HG02885 (cell line): ENCODE measurements at regions not wholly inside any gene's neighbourhood (a gene's known extent, or its start where the extent isn't known, plus 50 kb on each side); places are given as distances from the start of the nearest gene placed in this dataset.
A peak's percentile ranks its signal among the peaks of the same experiment; 100 is the strongest.
"Not testable (repeated sequence)": the region's sequence is repeated elsewhere in the genome, so short reads cannot be mapped to it uniquely, and the experiment has no call there.

Experiments
- ATAC-seq: cut with Tn5 transposase; IDR thresholded peaks from one replicate; pipeline ENCODE4 v1.9.1; 2021; ENCODE audit warnings: mild to moderate bottlenecking; ENCODE audit not compliant: unreplicated experiment, poor library complexity

DNA sequence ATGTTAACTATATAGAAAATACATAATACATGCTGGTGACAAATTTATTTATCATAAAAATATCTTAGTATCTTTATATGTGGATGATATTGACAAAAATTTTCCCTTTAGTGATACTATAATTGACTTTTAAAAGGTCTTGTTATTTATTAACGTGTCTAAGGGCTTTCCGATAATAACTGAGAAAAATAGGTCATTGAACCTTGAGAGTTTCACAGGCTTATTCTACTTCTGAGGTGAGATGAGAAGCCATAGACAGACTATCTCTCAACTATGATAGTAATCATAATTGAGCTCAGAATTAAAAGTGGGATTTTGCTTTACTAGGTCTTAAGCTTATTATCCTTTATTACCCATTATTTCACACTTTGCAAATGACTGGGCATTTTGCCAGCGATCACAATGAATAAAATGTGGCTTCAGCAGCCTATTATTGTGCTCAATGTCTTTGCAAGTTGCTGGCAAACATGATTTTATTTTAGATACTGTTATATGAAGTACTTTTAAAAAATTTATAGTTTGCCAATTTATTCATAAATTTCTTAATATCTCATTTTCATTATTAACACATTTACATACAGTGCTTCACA, 574.5 kb downstream of the ZWINT start:
- no peak for ATAC-seq

DNA sequence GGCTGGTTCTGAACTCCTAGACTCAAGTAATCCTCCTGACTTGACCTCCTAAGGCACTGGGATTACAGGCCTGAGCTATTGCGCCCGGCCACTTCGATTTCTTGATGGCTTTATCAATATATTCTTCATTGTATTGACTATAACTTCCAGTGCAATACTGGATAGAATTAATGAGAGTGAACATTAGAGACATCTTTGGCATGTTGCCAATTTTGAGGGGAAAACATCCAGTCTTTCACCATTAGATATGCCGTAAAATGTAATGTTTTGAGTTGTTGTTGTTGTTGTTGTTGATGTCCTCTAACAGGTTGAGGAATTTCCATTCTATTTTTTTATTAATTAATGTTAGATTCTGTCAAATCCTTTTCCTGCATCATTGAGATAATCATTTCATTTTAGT, 578.9 kb downstream of the ZWINT start:
- ATAC-seq, result no peak

DNA sequence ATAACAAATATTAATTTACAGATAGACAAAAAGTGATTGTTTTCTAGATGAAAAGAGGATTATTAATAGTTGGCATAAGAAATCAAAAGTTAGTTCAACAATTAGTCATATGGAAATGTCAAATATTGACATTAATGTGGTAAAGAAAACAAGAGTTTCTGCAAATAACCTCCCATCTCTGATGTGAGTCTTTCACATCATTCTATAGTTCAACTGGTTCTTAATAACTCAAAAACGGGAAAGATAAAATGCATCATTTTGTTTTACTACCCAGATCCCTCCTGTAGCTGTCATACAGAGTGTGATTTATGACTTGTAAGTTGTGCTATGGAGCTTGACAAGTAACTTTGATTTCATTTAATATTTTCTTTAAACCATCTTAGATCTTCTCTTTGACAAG, 594.8 kb downstream of the ZWINT start:
- no peak for ATAC-seq

DNA sequence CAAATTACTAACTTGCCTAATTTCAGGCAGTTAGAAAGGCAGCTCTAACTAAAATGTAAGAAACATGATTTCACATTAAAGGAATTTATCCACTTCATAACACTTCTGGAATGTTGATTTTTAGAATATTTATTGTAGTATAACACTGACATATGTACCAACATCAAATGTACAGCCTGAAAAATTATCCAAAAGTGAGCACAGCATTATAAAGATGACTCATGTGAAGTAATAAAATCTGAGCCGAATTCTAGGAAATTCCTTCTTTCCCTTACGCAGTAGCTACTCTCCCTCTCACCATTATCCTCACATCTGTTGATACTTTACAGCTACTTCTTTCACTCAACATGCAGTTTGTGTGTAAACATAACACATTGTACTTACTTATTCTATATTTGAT, 610.6 kb downstream of the ZWINT start:
- ATAC-seq, result no peak

DNA sequence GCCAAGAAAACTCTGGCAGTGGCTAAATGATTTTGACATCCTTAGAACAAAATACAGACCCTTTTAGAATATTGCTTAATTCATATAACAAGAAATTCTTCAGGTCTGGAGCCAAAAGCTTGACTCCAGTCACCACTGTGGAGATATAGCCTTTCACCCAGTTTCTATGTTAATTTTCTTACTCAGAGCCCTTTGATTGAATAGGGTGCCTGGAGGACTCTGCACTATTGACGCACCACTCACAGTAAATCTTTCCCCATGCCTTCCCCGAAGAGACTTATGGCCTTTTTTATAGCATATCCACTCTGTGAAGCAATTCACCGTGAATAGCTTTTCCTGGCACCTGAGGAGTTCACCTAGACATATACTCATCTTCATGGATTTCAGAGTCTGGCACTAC, 613.8 kb downstream of the ZWINT start:
- no peak for ATAC-seq

DNA sequence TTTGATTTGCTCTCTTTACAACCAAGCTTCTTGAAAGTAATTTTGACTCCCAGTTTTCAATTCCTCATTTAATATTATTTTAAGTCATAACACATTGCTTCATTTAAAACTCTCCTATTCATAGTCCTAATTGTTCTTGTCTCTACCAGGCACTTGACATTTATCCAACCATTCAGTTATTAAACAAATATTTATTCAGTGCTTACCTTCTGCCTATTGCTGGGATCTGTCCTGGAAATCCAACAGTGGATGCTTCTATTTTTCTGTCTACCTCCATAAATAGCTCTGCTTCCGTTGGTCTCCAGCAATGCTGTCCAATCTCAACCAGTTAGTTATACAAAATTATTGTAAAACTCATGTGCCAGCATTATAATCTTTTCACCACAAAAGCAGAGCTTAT, 615.1 kb downstream of the ZWINT start:
- ATAC-seq, result no peak

DNA sequence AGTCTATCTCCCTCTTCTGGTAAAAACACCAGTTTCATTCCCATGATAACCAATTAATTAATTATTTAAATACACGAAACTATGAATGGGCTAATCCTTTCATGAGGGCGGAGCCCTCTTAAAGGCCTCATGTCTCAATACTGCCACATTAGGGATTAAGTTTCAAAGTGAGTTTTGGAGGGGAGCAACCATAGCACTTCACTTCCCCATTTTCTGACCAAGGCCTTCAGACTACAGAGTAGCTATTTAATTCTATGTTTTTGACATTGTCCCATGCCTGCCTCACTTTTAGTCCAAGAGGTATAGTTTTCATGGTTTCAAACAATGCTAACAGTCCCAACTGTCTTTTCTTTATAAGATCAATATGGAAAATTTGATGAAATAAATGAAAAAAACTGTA, 618.6 kb downstream of the ZWINT start:
- no peak for ATAC-seq

DNA sequence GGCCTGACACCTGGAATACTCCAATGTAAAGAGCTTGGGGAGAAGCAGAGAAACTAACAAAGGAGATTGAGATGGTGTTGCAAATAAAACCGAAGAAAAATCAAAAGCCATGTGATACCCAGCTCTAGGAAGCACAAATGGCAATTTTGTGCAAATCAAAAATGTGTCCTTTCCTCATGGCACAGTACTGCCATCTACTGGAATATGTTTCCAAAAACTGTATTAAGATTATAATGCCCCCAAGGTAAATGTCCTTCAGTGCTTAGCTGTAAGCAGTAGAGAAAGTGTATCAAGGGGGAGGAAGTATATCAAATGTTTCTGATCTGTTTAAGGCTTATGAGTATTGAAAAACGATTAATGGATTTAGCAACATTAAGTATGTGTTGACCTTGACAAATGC, 620.3 kb downstream of the ZWINT start:
- peak; percentile 73 for ATAC-seq

DNA sequence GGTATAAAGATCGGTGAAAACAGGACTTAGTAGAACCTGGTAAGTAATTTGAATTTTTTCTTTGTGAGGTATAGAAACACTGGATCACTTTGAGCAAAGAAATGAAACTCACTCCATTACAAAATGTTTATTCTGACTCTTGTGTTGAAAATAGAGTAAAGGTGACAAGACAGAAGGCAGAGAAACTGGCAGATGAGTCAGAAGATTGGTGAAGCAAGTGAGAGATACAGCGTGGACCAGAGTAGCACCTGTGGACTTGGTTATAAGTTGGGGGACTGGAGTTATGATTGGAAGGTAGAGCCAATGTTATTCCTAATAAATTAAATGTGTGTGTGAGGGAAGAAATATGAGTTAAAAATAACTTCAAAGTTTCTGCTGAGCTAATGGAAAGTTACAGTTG, 620.9 kb downstream of the ZWINT start:
- ATAC-seq, result no peak

DNA sequence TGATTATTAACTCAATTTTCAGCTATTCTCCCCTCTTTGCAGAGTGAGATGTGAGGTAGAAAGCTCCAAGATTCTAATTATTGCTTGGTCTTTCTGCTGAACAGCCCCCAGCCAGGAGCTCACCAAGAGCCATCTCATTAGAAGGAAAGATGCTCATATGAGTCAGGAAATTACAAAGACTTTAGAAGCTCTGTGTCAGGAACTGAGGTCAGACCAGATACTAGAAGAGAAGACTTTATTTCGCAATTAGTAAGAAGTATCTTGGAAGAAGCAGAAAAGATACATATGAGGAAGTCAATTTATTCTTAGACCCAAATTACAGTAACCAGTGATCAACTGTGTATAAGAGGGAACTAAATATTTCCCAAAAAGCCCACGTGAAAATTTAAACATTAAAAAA, 626.9 kb downstream of the ZWINT start:
- ATAC-seq, result no peak

DNA sequence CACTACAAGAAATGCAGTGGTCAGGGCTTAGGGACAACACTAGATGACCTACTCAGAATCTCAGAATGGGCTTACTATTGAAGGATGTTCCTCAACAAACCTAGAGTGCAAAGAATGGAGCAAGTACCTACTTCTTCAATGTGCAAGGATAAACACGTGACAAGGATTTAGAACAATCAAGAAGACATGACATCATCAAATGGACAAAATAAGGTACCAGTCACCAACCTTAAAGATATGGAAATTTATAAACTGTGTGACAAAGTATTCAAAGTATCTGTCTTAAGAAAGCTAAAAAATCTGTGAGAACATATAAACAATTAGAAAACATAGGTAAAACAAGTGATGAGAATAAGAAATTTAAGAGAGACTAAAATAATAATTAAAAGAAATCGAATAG, 656.1 kb downstream of the ZWINT start:
- ATAC-seq, result no peak

DNA sequence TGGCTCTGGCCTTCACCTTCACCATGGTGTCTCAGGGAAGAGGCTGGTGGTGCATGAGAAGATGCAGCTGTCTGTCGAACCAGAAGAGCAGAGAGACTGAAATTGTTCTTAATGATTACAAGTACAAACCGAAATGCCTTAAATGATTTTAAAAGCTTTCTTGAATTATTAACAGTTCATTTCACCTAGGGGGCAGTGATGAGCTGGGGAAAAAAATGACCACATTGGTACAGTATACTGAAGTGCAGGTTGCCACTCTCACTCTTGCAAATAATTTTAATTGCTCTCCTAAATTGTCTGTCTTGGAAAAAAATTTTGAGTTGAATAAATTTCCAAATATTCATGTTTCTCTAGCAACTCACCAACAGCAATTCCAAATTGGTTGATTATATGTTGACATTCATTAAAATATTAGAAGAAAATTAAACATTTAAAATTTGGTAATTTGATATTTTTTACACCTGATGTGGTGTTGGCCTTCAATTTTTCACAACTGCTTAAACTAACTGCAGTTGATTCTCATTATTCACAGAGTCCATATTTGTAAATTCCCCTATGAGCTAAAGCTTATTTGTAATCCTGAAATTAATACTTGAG, 692.6 kb downstream of the ZWINT start:
- peak; percentile 65 for ATAC-seq

DNA sequence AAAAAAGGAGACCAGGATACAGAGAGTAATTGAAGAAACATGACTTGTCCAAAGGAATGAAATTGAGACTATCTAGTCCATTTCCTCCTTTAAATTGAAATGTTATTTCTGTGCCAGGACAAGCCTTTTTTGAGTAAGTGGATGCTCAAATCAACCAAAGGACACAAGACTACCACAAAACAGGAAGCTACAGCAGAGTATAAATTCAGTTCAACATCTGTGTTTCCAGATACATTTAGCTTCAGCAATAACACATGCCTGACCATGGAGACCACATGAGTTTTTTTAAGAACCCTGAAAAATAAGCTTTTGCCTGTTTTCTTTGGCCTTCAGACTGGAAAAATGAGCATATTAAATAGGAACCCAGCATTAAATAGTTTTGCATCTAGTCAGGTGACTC, 707.5 kb downstream of the ZWINT start:
- ATAC-seq, result no peak

DNA sequence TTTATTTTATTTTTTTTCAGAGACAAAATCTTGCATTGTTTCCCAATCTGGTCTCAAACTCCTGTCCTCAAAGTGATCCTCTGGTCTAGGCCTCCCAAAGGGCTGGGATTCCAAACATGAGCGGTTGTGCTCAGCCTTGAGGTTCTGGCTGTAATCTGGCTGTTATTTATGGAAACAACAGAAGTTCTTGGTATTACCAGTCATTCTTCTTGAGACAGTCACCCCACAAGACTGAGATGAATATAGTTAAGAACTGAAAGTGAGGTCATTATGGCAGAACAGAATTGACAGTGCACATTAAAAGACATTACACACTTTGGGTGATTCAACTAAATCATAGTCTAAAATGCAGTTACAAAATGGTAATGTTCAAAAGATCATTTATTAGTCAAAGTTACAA, 719.5 kb downstream of the ZWINT start:
- peak; percentile 82 for ATAC-seq

DNA sequence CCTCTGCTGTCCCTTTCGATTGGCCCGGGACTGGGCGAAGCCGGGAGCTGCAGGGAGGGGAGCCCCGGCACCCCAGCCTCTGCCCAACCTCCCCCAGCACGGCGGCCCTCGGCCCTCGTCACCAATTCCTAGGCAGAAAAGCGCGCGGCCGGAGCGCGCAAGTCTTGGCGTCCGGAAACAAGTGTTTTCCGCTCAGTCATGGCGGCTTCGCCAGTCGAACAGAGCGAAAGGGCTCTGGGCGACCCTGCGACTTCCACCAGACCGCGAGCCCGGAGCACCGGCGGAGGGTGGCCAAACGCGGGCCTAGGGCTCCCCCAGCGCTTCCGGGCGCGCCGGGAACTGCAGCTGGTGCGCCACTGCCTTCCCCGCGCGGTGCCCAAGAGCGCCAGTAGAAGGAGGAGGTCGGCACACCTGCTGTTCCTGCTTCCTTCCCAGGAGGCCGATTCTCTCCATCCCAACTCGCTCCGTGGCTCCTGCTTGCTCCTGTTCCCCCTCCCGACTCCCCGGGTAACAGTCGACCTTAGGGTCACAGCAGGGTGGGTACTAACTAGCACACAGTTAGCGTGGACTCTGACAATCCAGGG, 729.9 kb downstream of the ZWINT start:
- peak; percentile 87 for ATAC-seq

DNA sequence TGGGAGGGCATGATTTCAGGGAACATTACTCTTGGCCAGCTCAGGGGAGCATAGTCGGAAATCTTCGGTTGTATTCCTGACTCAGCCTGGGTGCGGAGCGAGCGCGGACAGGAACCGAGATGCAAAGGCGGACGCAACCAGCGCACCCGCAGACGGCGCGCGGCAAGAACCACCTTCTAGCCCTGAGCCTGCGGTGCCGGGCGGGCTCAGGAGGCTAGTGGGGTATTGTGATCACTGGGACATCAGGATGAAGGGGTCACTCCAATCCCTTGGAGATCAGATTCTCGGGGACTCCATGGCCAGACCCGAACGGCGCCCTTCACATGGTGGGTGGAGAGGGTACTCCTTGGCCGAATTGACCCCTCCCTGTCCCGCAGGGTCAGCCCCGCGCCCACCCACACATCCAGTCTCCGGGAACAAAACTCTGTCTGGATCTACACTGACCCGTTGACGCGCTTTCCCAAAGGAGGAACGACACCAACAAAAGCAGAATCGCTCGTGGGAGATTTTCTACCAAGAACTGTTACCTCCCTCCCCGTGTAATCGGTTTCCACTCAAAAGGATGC, 730.5 kb downstream of the ZWINT start:
- no peak for ATAC-seq

DNA sequence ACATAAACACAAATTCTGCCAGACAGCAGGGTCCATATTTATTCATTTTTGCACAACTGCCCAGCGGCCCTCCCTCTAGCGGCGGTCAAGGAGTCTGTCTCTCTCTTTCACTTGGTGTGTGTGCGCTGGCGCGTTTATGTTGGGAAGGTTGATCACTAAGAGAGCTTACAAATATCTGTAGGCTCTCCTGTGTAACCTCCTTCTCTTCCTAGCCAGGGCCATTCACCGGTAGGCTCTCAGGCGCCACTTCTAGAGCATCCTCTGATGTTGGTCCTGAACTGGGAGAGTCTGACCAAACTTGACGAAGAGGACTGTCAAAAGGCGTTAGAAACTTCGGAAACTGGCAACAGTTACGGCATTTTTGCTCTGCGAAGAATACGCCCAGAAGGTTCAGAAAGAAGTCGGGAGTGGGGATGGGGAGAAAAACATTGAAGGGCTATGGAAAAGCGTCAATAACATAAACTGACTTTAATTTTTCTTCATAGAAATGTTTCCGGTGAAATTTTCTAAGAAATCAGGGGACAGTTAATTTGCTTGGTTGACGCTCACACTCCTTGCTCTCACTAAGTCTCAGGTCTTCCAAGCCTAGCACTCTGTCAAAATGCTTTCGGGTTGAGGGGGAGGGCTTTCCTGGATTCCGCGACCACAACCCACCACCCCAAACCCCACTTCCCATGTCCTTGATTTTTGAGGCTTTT, 731.1 kb downstream of the ZWINT start:
- peak; percentile 56 for ATAC-seq

DNA sequence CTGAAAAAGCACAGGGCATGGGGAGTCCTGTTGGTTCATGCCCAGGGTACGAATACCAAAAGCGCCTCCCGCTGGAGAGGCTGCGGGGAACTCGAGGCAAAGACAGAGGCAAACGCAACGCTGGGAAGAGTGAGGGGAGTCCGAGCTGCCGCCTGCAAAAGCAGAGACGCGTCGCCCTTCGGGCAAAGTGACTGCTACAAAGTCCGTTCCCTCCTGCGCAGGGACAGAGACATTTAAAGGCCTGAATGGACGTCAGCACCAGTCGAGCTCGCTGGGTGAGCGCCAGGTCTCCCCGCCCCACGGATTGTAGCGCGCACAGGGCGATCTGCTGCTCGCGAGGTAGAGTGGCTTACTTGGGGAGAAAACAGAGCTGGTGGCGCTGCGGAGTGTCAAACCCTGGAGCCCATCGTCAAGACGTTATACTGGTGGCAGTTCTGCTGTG, 732.8 kb downstream of the ZWINT start:
- ATAC-seq, result no peak

DNA sequence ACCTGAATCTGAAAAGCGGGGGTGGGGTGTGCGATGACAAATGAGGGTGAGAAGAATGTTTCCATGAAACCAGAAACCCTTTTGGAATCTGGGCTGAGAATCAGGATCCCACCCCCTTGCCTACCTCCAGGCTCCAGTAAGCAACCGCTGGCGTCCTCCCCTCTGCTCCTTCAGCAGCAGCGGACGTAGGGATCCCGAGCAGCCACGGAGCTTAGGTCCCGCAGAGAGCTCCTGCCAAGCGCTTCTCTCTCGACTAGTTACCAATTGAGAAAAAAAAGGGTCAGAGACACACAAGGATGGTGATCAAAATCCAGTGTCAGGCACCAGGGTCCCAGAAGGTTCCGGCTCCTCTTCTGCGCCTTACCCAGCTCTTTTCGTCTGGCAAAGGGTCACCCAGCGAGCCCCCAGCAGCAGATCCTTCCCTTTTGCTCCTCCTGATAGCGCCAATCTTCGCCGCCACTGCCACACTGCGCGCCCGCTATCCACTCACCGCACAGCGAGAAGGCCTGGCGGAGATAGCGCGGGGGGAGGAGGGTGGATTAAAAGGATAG, 733.5 kb downstream of the ZWINT start:
- ATAC-seq, result no peak

DNA sequence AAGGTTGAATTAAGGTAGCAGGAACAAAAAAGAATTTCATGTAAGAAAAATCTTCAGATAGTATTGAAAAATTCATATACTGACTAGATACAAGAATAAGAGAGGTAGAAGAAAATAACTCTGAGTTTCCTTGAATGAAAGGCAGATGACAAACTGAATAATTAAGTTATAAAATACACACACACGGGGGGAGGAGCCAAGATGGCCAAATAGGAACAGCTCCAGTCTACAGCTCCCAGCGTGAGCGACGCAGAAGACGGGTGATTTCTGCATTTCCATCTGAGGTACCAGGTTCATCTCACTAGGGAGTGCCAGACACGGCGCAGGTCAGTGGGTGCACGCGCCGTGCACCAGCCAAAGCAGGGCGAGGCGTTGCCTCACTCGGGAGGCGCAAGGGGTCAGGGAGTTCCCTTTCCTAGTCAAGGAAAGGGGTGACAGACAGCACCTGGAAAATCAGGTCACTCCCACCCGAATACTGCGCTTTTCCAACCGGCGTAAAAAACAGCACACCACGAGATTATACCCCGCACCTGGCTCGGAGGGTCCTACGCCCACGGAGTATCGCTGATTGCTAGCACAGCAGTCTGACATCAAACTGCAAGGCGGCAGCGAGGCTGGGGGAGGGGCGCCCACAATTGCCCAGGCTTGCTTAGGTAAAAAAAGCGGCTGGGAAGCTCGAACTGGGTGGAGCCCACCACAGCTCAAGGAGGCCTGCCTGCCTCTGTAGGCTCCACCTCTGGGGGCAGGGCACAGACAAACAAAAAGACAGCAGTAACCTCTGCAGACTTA, 759.2 kb downstream of the ZWINT start:
- not testable (repeated sequence) for ATAC-seq
